WTC11 (cell line): ENCODE measurements at regions not wholly inside any gene's neighbourhood (a gene's known extent, or its start where the extent isn't known, plus 50 kb on each side); places are given as distances from the start of the nearest gene placed in this dataset.

Source experiments
- ATF3 ChIP-seq: sonication (generic); formaldehyde crosslinking; conservative IDR thresholded peaks from 2 replicates; pipeline ENCODE4 v1.8.1; 2022; ENCODE audit warnings: mild to moderate bottlenecking, missing genetic modification reagents
- CREB1 ChIP-seq: sonication (generic); formaldehyde crosslinking; IDR thresholded peaks from 2 replicates; pipeline ENCODE4 v1.8.0; 2023; ENCODE audit warnings: mild to moderate bottlenecking, missing genetic modification reagents
- CTCF ChIP-seq: fragments of 200-600 bp; IDR thresholded peaks from 2 replicates; pipeline ENCODE4 v1.8.0; 2022; ENCODE audit warnings: antibody characterized with exemption
- E2F4 ChIP-seq: sonication (generic); formaldehyde crosslinking; IDR thresholded peaks from 2 replicates; pipeline ENCODE4 v1.8.1; 2022; ENCODE audit warnings: low read depth, mild to moderate bottlenecking, moderate library complexity, missing genetic modification reagents, borderline replicate concordance
- ELF4 ChIP-seq: sonication (generic); formaldehyde crosslinking; IDR thresholded peaks from 2 replicates; pipeline ENCODE4 v1.8.1; 2022; ENCODE audit warnings: low read depth, mild to moderate bottlenecking, moderate library complexity, missing genetic modification reagents
- GTF2I ChIP-seq: fragments of 250-450 bp; sonication (Bioruptor Pico); conservative IDR thresholded peaks from 2 replicates; pipeline ENCODE4 v1.4.0; 2021; ENCODE audit warnings: mild to moderate bottlenecking
- MAX ChIP-seq: sonication (generic); formaldehyde crosslinking; IDR thresholded peaks from 2 replicates; pipeline ENCODE4 v1.8.0; 2022; ENCODE audit warnings: mild to moderate bottlenecking, missing genetic modification reagents
- NFATC4 ChIP-seq: fragments of 250-450 bp; sonication (Bioruptor Pico); IDR thresholded peaks from 2 replicates; pipeline ENCODE4 v1.9.0; 2021; ENCODE audit warnings: mild to moderate bottlenecking
- RELA ChIP-seq: sonication (generic); formaldehyde crosslinking; IDR thresholded peaks from 2 replicates; pipeline ENCODE4 v1.8.1; 2022; ENCODE audit warnings: missing genetic modification reagents, mild to moderate bottlenecking, borderline replicate concordance
- SP1 ChIP-seq: sonication (generic); formaldehyde crosslinking; conservative IDR thresholded peaks from 2 replicates; pipeline ENCODE4 v1.8.1; 2022; ENCODE audit warnings: missing genetic modification reagents
- ZNF263 ChIP-seq: sonication (generic); formaldehyde crosslinking; IDR thresholded peaks from 2 replicates; pipeline ENCODE4 v1.8.1; 2022; ENCODE audit warnings: low read depth, mild to moderate bottlenecking, moderate library complexity, missing genetic modification reagents
- ZNF423 ChIP-seq: fragments of 250-450 bp; sonication (Bioruptor Pico); IDR thresholded peaks from 2 replicates; pipeline ENCODE4 v2.1.2; 2022; ENCODE audit warnings: mild to moderate bottlenecking, moderate library complexity
- ZNF425 ChIP-seq: fragments of 250-450 bp; sonication (Bioruptor Pico); conservative IDR thresholded peaks from 2 replicates; pipeline ENCODE4 v1.9.0; 2021; ENCODE audit warnings: mild to moderate bottlenecking
- ZSCAN18 ChIP-seq: fragments of 250-450 bp; sonication (Bioruptor Pico); IDR thresholded peaks from 2 replicates; pipeline ENCODE4 v2.1.2; 2022; ENCODE audit warnings: mild to moderate bottlenecking, moderate library complexity

GRCh38 chr3:82293867-82294266, 532.4 kb upstream of the GBE1 start:
- TF ChIP-seq CTCF (no peak), NFATC4 (CRISPR knock-in tag) (no peak), SP1 (CRISPR knock-in tag) (no peak), ZSCAN18 (CRISPR knock-in tag) (no peak), CREB1 (CRISPR knock-in tag) (no peak), ZNF423 (CRISPR knock-in tag) (no peak), RELA (no peak), ZNF263 (CRISPR knock-in tag) (no peak), ATF3 (CRISPR knock-in tag) (no peak), E2F4 (CRISPR knock-in tag) (no peak), ZNF425 (CRISPR knock-in tag) (no peak), GTF2I (CRISPR knock-in tag) (no peak), MAX (CRISPR knock-in tag) (no peak), ELF4 (no peak)
